ENCODE measurements at regions not wholly inside any gene's neighbourhood (a gene's known extent, or its start where the extent isn't known, plus 50 kb on each side); places are given as distances from the start of the nearest gene placed in this dataset.
"Not testable (repeated sequence)": the region's sequence is repeated elsewhere in the genome, so short reads cannot be mapped to it uniquely, and the experiment has no call there.

DNA sequence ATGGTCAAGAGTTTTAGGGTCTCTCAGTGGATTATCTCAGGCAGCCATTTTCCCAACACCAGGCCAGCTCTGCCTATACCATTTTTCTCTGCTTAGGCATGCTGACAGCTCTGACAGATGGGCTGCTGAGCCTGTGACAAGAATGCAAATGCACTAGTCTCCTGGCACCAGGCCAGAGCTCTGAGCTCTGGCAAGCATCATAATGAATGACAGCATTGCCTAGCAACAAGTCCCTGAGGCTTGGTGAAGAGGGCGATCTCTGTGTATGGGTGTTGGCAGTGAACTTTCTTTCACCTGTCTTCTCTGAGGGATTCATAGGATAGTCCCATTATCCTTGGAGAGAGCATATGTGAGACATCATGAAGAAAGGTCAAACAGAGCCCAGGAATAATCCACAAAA lies 77.9 kb upstream of the TSPY4 start:
- peak in 1 of 2 experiments; percentile 0 for DNase-seq
- Histone ChIP-seq H3K36me3 (no peaks in the 10 kb centered on the region), H3K27me3 (no peaks in the 10 kb centered on the region), H3K4me1 (no peaks in the 10 kb centered on the region), H3K4me3 (no peak overlapping the region), H3K9me3 (replicated peaks) (no peaks in the 10 kb centered on the region), H3K27ac (no peak overlapping the region)

DNA sequence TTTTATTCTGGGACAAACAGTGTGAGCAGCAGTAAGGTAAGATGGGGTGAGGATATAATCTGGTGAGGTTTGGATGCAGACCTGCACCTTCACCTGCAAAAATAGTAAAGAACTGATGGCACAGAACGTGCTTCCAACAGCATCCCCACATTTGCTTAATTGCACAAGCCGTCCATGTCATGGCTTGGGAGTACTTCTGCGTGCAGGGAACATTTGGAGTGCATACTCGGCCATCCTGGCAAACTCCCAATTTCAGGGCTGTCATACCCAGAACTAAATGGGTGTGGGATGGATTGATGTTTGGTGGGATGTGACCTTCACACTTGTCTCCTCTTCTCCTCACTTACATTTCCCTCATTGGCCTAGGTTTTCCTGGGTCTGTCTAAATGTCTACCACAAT lies 76.8 kb upstream of the TSPY4 start:
- Histone ChIP-seq H3K36me3 (no peaks in the 10 kb centered on the region), H3K4me1 (no peaks in the 10 kb centered on the region), H3K27me3 (no peaks in the 10 kb centered on the region), H3K27ac (no peak overlapping the region), H3K9me3 (replicated peaks) (no peaks in the 10 kb centered on the region), H3K4me3 (no peak overlapping the region)
- no peak for DNase-seq

DNA sequence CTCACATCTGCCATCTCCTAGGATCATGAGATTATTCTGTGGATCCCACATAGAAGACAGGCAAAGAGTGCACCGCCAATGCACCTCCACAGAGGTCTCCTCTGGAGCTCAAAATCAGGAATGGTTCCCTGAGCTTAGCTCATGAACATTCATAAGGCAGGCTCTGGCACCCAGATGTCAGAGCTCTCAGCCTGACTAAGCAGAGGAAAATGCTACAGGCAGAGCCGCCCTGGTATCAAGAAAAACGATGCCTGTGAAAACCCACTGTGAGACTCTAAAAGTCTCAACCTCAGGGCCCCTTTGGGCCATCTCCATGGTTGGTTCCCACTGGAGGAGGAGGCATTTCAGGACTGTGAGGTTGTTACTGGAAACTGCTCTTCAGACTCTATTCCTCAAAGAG lies 71.7 kb upstream of the TSPY4 start:
- DNase-seq, result no peak
- no peak overlapping the region for H3K4me3 ChIP-seq
- H3K9me3 ChIP-seq (replicated peaks), result no peaks in the 10 kb centered on the region
- H3K36me3 ChIP-seq, result no peaks in the 10 kb centered on the region
- no peaks in the 10 kb centered on the region for H3K27me3 ChIP-seq
- no peak overlapping the region for H3K27ac ChIP-seq
- no peaks in the 10 kb centered on the region for H3K4me1 ChIP-seq

DNA sequence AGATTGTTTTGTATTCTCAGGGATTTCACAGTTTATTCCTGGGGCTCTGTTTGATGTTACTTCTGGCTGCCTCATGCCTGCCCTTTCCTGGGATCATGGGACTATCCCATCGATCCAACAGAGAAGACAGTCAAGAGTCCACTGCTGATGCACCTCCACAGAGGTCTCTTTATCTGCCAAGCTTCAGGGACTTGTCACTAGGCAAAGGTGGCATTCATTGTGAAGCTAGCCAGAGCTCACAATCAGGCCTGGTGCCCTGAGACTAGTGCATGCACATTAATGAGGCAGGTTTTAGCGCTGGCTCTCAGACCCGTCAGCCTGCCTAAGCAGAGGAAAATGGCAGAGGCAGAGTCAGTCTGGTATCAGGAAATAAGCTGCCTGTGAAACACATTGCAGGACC lies 66.9 kb upstream of the TSPY4 start:
- not testable (repeated sequence) for DNase-seq; H3K4me3 ChIP-seq; H3K4me1 ChIP-seq; H3K9me3 ChIP-seq (replicated peaks); H3K27me3 ChIP-seq; H3K27ac ChIP-seq; H3K36me3 ChIP-seq

DNA sequence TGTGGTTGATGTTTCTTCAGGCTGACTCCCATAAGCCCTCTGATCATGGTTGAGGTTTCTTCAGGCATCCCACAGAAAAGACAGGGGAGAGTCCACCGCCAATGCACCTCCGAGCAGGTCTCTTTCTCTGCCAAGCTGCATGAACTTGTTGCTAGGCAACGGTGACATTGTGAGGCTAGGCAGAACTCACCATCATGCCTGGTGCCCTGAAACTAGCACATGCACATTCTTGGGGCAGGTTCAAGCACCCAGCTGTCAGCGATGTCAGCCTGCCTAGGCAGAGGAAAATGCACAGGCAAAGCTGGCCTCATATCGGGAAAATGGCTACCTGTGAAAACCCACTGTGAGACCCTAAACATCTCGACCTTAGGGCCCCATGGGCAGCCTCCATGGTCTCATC lies 64.4 kb upstream of the TSPY4 start:
- not testable (repeated sequence) for H3K4me3 ChIP-seq; H3K36me3 ChIP-seq; H3K4me1 ChIP-seq; H3K27me3 ChIP-seq; H3K27ac ChIP-seq; H3K9me3 ChIP-seq (replicated peaks); DNase-seq

DNA sequence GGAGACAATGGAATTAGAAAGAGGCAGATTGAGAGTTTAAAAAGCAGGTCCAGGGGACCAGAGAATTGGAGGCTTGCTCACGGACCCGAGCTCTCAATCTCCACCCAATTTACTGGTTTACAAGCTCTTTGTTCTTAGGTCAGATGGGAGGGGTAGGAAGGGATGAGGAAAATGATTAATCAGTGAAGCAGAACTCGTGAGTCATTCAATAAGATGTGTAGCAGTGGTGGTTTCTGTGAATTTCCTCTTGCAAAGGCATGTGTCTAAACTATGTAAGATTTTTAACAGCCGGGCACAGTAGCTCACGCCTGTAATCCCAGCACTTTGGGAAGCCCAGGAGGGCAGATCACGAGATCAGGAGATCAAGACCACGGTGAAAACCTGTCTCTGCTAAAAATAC lies 58.4 kb upstream of the TSPY4 start:
- not testable (repeated sequence) for H3K9me3 ChIP-seq (replicated peaks); DNase-seq; H3K27me3 ChIP-seq; H3K27ac ChIP-seq; H3K4me1 ChIP-seq; H3K4me3 ChIP-seq; H3K36me3 ChIP-seq

All from SJCRH30 (cell line).